ENCODE measurements at regions not wholly inside any gene's neighbourhood (a gene's known extent, or its start where the extent isn't known, plus 50 kb on each side); places are given as distances from the start of the nearest gene placed in this dataset.
A peak's percentile ranks its signal among the peaks of the same experiment; 100 is the strongest.

- WGBS, 2 donors, result 41 to 56% methylated on average over 4 of the region's 4 CpGs
- H3K4me1 ChIP-seq, result peaks cover 54 to 64% (median 60%) of the 10 kb centered on the region in 4 donors
- H3K27me3 ChIP-seq, result no peaks in the 10 kb centered on the region
- H3K9me3 ChIP-seq, result no peaks in the 10 kb centered on the region
- peak overlapping the region; percentile 73 to 88 (median 81) for H3K27ac ChIP-seq
- DNase-seq, result no peak
- no peak overlapping the region for H3K4me3 ChIP-seq
- no peak for TF ChIP-seq POLR2A (IDR thresholded peaks at IDR 0.05)
- TF ChIP-seq EP300 (IDR thresholded peaks at IDR 0.05), result no peak
- no peak for TF ChIP-seq POLR2AphosphoS5 (IDR thresholded peaks at IDR 0.05)
- no peak for TF ChIP-seq CTCF (IDR thresholded peaks at IDR 0.05)
- H3K36me3 ChIP-seq, result no peaks in the 10 kb centered on the region
- no peak for ATAC-seq (ENCODE audit: low FRiP score in 2 of 2)
Observed at GRCh38 chr20:23147647-23147963, 61.5 kb upstream of the CD93 start.

GRCh38 chr20:23146857-23147637, 60.9 kb upstream of the CD93 start:
- ATAC-seq (ENCODE audit: low FRiP score in 2 of 2), result no peak
- peaks cover 55 to 65% (median 59%) of the 10 kb centered on the region in 4 donors for H3K4me1 ChIP-seq
- H3K27ac ChIP-seq, result peak overlapping the region; percentile 73 to 88 (median 81)
- H3K36me3 ChIP-seq, result no peaks in the 10 kb centered on the region
- H3K27me3 ChIP-seq, result no peaks in the 10 kb centered on the region
- TF ChIP-seq POLR2A (IDR thresholded peaks at IDR 0.05), result no peak
- TF ChIP-seq CTCF (IDR thresholded peaks at IDR 0.05), result peak in 1 of 6 experiments; percentile 8
- TF ChIP-seq POLR2AphosphoS5 (IDR thresholded peaks at IDR 0.05), result no peak
- no peak for TF ChIP-seq EP300 (IDR thresholded peaks at IDR 0.05)
- DNase-seq, result peak in 1 of 2 donors; percentile 10
- no peak overlapping the region for H3K4me3 ChIP-seq
- no peaks in the 10 kb centered on the region for H3K9me3 ChIP-seq
- WGBS, 2 donors, result 53 to 72% methylated on average over 6 to 7 of the region's 7 CpGs

GRCh38 chr20:23146181-23146580, 60.1 kb upstream of the CD93 start:
- Histone ChIP-seq H3K27ac (peak overlapping the region in 1 of 4 donors; percentile 21), H3K36me3 (no peaks in the 10 kb centered on the region), H3K27me3 (no peaks in the 10 kb centered on the region), H3K9me3 (no peaks in the 10 kb centered on the region), H3K4me3 (no peak overlapping the region), H3K4me1 (peaks cover 52 to 65% (median 56%) of the 10 kb centered on the region in 4 donors)
- WGBS, 2 donors, result 92 to 97% methylated on average over 9 of the region's 9 CpGs
- DNase-seq (no peak), ATAC-seq (ENCODE audit: low FRiP score in 2 of 2) (no peak)
- TF ChIP-seq POLR2AphosphoS5 (IDR thresholded peaks at IDR 0.05) (no peak), CTCF (IDR thresholded peaks at IDR 0.05) (no peak), POLR2A (IDR thresholded peaks at IDR 0.05) (no peak), EP300 (IDR thresholded peaks at IDR 0.05) (no peak)

- DNase-seq (peak in 1 of 2 donors; percentile 47), ATAC-seq (ENCODE audit: low FRiP score in 2 of 2) (peak in 1 of 2 donors; percentile 2)
- 84% methylated on average over 9 of the region's 9 CpGs for WGBS, 2 donors
- peaks cover 51 to 65% (median 59%) of the 10 kb centered on the region in 4 donors for H3K4me1 ChIP-seq
- H3K27ac ChIP-seq, result peak overlapping the region; percentile 21 to 84 (median 66)
- no peaks in the 10 kb centered on the region for H3K36me3 ChIP-seq
- H3K4me3 ChIP-seq, result no peak overlapping the region
- TF ChIP-seq CTCF (IDR thresholded peaks at IDR 0.05), result no peak
- TF ChIP-seq POLR2A (IDR thresholded peaks at IDR 0.05), result peak in 1 of 4 donors; percentile 61
- peak in 1 of 4 donors; percentile 84 for TF ChIP-seq EP300 (IDR thresholded peaks at IDR 0.05)
- peak; percentile 51 to 55 for TF ChIP-seq POLR2AphosphoS5 (IDR thresholded peaks at IDR 0.05)
- H3K9me3 ChIP-seq, result no peaks in the 10 kb centered on the region
- no peaks in the 10 kb centered on the region for H3K27me3 ChIP-seq
Observed at GRCh38 chr20:23145281-23145700, 59.2 kb upstream of the CD93 start.
